ENCODE measurements at regions not wholly inside any gene's neighbourhood (a gene's known extent, or its start where the extent isn't known, plus 50 kb on each side); places are given as distances from the start of the nearest gene placed in this dataset.

DNA sequence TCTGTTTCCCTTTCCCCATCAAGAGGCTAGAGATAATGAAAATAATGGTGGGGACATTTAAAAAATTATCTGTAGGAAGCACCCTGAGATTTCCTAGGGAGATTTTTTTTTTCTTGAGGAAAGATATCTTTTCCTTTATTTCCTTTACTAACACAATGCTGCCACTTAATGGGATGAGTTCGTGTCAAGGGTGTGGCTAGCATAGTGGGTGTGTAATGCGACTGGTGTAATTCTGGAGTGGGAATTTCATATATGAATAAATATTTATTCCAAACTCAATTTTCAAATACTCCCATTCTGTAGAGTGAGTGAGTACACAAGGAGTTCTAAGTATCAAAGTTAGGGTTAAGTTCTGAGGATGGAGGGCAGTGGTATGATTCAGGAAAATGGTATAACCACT, 66.1 kb upstream of the GALNT15 start:
- no peak overlapping the region for H3K4me2 ChIP-seq (ENCODE audit: insufficient read depth, insufficient read length, low read length)
- no peaks in the 10 kb centered on the region for H3K4me1 ChIP-seq (ENCODE audit: insufficient read depth, low read length)
- no peaks in the 10 kb centered on the region for H3K23me2 ChIP-seq (ENCODE audit: insufficient read length, low read depth, low read length, poor library complexity, severe bottlenecking)
- Mint-ChIP-seq H3K27me3 (ENCODE audit: low read depth) (peaks cover 2% of the 10 kb centered on the region), H3K27ac (no peak overlapping the region), H3K9me3 (peaks cover 0 to 5% of the 10 kb centered on the region in 2 experiments; a peak in 3 of 5 replicates), H3K36me3 (ENCODE audit: insufficient read depth in 1 of 3, low read depth in 3 of 3) (peaks cover 0 to 2% (median 0%) of the 10 kb centered on the region in 3 experiments; a peak in 1 of 7 replicates), H3K4me1 (no peaks in the 10 kb centered on the region), H3K4me3 (no peak overlapping the region)
- H2AK5ac ChIP-seq (ENCODE audit: insufficient read length, low read length) = no peak overlapping the region
- H4K91ac ChIP-seq (ENCODE audit: insufficient read length, low read depth, low read length) = no peak overlapping the region
- no peak for DNase-seq
- no peak overlapping the region for H3K18ac ChIP-seq (ENCODE audit: insufficient read length, low read depth, low read length)
- no peaks in the 10 kb centered on the region for H3K79me2 ChIP-seq (ENCODE audit: insufficient read depth, low read length)
- no peak overlapping the region for H3K27ac ChIP-seq (ENCODE audit: insufficient read length, low read depth, low read length)
- TF ChIP-seq, protein P1, sequence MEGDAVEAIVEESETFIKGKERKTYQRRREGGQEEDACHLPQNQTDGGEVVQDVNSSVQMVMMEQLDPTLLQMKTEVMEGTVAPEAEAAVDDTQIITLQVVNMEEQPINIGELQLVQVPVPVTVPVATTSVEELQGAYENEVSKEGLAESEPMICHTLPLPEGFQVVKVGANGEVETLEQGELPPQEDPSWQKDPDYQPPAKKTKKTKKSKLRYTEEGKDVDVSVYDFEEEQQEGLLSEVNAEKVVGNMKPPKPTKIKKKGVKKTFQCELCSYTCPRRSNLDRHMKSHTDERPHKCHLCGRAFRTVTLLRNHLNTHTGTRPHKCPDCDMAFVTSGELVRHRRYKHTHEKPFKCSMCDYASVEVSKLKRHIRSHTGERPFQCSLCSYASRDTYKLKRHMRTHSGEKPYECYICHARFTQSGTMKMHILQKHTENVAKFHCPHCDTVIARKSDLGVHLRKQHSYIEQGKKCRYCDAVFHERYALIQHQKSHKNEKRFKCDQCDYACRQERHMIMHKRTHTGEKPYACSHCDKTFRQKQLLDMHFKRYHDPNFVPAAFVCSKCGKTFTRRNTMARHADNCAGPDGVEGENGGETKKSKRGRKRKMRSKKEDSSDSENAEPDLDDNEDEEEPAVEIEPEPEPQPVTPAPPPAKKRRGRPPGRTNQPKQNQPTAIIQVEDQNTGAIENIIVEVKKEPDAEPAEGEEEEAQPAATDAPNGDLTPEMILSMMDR (conservative IDR thresholded peaks at IDR 0.05) = no peak
- no CpG with 5 or more reads among the region's 2 CpGs for WGBS (ENCODE audit: extremely low coverage, insufficient read length, low lambda C conversion rate)
- no peak overlapping the region for H3K14ac ChIP-seq (ENCODE audit: insufficient read depth, low read length)
- no peaks in the 10 kb centered on the region for H4K20me1 ChIP-seq (ENCODE audit: control insufficient read depth, insufficient read depth, insufficient read length)
- no peak overlapping the region for H2BK20ac ChIP-seq (ENCODE audit: low read depth, low read length, poor library complexity, severe bottlenecking)
- no peak overlapping the region for H3K56ac ChIP-seq (ENCODE audit: insufficient read length, low read depth, low read length)
- no peak overlapping the region for H4K5ac ChIP-seq (ENCODE audit: insufficient read length, low read depth, low read length)
- H3K9ac ChIP-seq (ENCODE audit: extremely low read depth, insufficient read length, low read length) = no peak overlapping the region
- no peak overlapping the region for H3K23ac ChIP-seq (ENCODE audit: insufficient read length, low read depth, low read length)
- no peak overlapping the region for H2AFZ ChIP-seq (ENCODE audit: low read length)
- H3K4ac ChIP-seq (ENCODE audit: low read depth, low read length) = no peak overlapping the region
- no peak overlapping the region for H2BK5ac ChIP-seq (ENCODE audit: insufficient read length, low read length)
- H2BK15ac ChIP-seq (ENCODE audit: low read depth, low read length) = no peak overlapping the region
- no peak overlapping the region for H4K8ac ChIP-seq (replicated peaks; ENCODE audit: insufficient read length, low read depth, low read length)
- H2BK120ac ChIP-seq (ENCODE audit: low read depth, low read length, poor library complexity, severe bottlenecking) = no peak overlapping the region
- H3K27me3 ChIP-seq (ENCODE audit: insufficient read depth, low read length) = no peaks in the 10 kb centered on the region
- H3T11ph ChIP-seq (ENCODE audit: low read length) = no peak overlapping the region
- H3K9me3 ChIP-seq (ENCODE audit: control insufficient read depth, low read depth, low read length) = no peaks in the 10 kb centered on the region
- H2BK12ac ChIP-seq (ENCODE audit: insufficient read length, low read depth, low read length) = no peak overlapping the region
- no peaks in the 10 kb centered on the region for H3K79me1 ChIP-seq (ENCODE audit: insufficient read depth, low read depth, low read length, poor library complexity, severe bottlenecking)
